GM04503 (cell line): ENCODE measurements at regions not wholly inside any gene's neighbourhood (a gene's known extent, or its start where the extent isn't known, plus 50 kb on each side); places are given as distances from the start of the nearest gene placed in this dataset.
"Not testable (repeated sequence)": the region's sequence is repeated elsewhere in the genome, so short reads cannot be mapped to it uniquely, and the experiment has no call there.

ENCODE experiments used
- DNase-seq: peaks from one replicate; pipeline ENCODE4 v3.0.0-alpha.2; 2012; ENCODE audit warnings: low read depth

DNA sequence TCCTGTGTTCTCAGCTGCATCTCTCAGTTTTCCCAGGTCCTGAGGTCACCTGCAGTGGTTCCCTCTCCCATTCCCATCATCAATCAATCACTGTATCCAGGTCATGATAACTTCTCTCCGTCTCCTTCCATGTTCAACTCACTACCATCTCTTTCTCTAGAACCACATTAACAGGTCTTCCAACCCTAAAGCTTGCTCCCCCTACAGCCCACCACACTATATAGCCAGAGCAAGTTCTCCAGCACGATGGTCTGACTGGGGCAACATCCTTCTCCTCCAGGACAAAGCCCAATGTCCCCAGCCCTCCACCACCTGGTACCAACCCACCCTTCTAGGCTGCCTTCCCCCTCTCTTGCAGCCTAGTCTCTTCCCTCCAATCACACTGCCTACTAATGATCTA lies 241.6 kb downstream of the CDK5RAP2 start:
- DNase-seq = no peak

DNA sequence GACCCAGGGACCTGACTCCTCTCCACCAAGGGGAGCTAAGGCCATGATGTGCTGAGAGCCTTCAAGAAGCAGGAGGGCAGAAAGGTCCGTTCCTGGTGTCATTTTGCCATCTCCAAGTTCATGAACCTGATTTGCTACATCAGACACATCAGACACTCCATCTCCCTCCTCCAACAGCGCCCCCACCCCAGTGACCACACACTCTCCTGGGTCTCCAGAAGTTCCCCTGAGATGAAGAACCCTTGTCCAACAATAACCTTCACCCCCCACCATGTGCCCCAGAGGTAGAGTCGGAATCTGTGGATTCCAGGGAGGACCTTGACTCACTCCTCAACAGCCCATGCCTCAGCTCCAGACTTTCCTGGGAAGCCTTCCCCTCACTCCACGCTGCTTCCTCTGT lies 242.8 kb downstream of the CDK5RAP2 start:
- no peak for DNase-seq

- no peak for DNase-seq
Measured at GRCh38 chr9:120336753-120337090, 243.2 kb downstream of the CDK5RAP2 start.

DNA sequence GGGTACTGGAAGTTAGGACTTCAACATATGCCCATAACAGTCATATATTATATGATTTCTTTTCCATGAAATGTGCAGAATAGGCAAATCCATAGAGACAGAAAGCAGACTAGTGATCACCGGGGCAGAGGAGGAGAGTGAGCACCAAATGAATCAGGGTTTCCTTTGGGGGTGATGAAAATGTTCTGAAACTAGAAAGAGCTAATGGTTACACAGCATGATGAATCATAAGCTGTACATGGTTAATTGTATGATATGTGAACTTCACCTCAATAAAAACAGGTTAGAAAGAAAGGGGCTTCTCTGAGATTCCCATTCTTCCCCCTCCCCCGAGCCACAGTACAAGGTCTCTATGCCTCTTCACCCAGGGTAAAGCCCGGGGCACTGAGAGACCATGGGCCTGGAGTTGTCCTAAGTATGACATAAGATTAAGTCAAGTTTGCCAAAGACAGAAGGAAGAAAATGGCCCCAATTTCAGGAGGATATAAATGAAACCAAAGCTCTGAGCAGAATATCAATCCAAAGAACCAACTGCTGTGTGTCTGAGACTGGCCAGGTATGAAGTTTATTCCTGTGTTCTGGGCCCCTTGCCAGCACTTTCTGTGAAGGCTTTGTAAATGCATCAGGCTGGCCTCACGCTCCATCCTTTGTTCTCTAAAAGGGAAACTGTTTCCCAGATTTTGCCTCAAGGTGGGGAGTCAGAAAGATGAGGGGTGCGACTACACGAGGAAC lies 243.8 kb downstream of the CDK5RAP2 start:
- DNase-seq = no peak

DNA sequence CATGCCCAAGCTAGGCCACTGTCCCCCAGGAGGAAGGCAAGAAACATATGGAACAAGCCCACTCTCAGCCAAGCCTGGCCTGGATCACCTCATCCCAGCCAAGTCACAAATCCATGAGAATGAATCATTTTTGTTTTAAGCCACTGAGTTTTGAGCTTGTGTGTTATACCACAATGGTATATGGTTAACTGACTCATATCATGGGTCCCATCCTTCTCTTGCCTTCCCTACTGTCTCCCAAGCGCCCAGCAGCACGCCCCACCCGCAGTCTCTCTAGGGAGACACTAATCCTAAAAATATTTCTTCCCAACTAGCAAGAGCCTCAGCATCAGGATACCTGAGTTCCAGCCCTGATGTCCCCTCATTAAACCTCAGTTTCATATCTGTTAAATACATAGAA lies 248.1 kb downstream of the CDK5RAP2 start:
- no peak for DNase-seq

- DNase-seq = no peak
Measured at GRCh38 chr9:120330031-120330430, 249.9 kb downstream of the CDK5RAP2 start.

- no peak for DNase-seq
Measured at GRCh38 chr9:120327322-120327721, 252.6 kb downstream of the CDK5RAP2 start.

DNA sequence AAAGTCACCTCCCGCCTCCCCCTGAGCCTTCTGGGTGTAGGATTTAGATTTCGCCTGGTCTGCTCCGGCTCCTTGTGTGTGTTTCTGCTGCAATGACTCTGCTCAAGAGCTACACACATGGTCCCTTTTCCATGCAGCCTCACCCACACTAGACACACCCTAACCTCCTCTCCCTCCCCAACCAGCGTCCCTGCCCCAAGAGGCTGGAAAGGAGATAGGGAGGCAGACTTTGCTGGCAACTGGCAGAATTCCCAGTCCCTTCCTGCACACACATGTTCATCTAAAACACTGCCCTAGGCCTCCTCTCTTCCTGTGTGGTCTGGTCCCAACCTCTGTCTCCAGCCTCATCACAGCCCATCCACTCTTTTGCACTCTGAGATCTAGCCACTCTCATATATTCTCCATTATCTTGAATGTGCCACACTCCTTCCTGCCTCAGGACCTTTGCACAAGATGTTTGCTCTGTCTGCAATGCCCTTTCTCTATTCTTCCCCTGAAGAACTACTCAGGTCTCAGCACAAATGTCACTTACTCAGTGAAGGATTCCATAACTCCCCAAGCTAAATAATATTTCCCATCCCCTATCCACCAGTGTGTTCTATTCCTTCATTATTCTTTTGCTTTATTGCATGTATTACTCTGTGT lies 253.8 kb downstream of the CDK5RAP2 start:
- DNase-seq = no peak

GRCh38 chr9:120324996-120325642 lies 254.8 kb downstream of the CDK5RAP2 start:
- no peak for DNase-seq

DNA sequence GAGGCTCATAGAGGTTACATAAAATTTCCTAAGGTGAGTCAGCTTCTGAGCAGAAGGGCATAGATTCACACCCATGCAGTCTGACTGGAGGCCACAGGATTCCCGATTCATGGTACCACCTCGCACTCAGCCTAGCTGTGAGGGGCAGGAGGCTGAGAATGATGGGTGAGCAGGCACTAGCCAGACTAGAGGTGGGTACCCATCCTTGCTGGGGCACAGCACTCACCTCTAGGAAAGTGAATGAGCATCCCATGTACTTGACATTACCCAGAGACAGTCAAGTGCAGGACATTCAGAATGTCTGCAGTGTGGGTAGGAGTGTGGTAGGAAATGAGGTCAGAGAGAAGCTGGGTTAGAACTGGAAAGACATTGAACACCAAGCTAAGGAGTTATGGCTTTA lies 255.5 kb downstream of the CDK5RAP2 start:
- no peak for DNase-seq

- no peak for DNase-seq
Measured at GRCh38 chr9:120323125-120323524, 256.8 kb downstream of the CDK5RAP2 start.

- DNase-seq = no peak
Measured at GRCh38 chr9:120319452-120319851, 260.5 kb downstream of the CDK5RAP2 start.

GRCh38 chr9:120315154-120315553 lies 264.8 kb downstream of the CDK5RAP2 start:
- no peak for DNase-seq

DNA sequence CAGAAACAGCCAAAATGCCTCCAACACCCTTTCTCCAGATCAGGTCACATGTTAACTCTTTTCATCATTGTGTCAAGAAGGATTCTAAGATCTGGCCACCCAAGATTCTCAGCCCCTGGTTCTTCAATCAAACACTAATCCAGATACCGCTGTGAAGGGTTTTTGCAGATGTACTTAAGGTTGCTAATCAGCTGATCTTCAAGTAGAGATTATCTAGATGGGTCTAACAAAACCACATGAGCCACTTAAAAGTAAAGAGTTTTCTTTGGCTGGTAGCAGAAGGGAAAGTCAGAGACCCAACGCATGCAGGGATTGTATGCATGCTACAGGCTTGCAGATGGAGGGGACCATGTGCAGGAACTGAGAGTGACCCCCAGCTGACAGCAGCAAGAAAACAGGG lies 267.9 kb downstream of the CDK5RAP2 start:
- no peak for DNase-seq

DNA sequence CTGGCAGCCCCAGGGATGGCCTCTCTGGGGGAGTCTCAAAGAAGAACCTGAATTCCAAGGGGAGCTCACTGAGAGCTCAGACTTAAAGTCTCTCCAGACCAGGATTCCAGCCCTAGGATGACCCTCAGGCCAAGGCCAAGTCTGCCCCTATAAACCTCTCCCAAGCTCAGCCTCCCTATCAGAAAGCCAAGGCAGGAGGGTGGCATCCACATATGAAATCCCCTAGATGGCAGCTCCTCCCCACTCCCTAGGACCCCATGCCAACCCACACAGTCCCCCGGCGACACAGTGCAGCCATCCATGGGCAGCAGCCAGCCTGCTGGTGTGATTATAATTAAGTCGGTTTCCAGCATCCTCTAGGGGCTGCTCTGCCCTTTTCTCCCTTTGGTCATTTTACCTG lies 269.9 kb downstream of the CDK5RAP2 start:
- no peak for DNase-seq

DNA sequence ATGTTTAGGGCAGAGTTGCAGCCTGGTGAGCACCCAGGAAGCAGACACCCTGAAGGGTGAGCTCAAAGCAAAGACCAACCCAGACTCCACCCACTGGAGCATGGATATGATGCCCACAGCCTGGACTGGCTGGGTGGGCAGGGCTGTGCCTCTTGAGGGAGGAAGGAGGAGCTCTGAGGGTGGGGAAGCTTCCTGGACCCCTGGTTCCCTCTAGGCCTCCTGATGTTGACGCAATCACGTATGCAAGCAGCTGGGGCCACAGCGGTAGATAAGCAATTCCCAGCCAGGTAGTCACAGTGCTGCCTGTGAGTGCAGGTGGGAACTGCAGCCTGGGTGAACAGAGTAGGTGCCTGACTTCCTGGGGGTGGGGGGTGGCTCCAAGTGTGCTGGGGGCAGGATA lies 271.5 kb downstream of the CDK5RAP2 start:
- DNase-seq = no peak

DNA sequence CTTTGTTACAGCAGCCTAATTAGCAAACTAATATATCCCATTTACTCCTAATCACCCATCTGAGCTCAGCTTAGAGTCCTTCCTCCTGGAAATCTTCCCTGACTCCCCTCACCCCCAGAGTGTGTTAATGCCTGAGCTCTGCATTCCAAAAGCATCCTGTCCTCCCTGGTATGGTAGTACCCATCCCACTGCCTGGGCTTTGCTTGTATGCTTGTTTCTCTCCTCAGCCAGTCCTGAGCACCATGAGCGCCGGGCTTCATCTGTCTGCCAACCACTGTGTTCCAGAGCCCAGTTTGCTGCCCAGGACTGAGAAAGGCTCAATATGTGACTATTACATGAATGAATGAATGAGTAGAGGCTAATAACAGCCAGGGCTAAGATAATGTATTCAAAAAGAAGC lies 272.4 kb downstream of the CDK5RAP2 start:
- no peak for DNase-seq

DNA sequence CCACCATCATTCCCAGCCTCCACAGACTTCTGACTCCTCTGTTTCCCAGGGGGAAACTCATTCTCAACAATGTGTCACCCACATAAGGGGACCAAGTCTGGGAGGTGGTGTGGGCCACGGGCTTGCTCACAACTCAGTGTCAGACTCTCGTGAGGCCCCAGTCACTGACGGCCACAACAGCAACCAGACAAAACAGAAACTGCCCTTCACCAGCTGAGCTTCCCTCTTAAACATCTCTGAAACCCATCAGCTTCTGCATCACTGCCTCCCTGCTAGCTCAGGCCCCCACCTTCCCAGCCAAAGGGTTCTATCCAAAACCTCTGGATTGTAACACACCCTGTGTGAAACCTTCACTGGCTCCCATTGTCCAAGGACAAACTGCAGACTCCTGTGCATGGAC lies 273.4 kb downstream of the CDK5RAP2 start:
- no peak for DNase-seq

- DNase-seq = no peak
Measured at GRCh38 chr9:120306088-120306487, 273.9 kb downstream of the CDK5RAP2 start.

GRCh38 chr9:120304896-120305295 lies 275.1 kb downstream of the CDK5RAP2 start:
- not testable (repeated sequence) for DNase-seq

GRCh38 chr9:120303519-120303918 lies 276.4 kb downstream of the CDK5RAP2 start:
- no peak for DNase-seq

- DNase-seq = no peak
Measured at GRCh38 chr9:120299785-120300184, 280.2 kb downstream of the CDK5RAP2 start.

DNA sequence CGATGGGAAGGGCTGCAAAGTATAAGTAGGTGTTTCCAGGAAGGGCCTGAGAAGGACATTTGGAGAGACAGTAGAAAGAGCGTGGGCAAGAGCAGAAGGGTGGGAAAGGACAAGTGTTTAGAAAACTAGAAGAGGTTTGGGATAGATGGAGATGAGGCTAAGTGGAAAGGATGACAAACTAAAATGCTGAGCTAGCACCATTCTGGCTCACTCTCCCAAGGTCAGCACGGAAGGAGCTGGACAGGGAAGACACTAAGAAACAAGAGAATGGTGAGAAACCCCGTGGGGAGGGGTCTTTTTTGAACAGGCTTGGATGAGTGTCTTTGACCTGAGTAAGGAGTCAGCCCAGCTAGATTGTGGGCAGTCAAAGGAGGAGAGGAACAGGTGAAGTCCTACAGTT lies 286.0 kb downstream of the CDK5RAP2 start:
- DNase-seq = no peak

DNA sequence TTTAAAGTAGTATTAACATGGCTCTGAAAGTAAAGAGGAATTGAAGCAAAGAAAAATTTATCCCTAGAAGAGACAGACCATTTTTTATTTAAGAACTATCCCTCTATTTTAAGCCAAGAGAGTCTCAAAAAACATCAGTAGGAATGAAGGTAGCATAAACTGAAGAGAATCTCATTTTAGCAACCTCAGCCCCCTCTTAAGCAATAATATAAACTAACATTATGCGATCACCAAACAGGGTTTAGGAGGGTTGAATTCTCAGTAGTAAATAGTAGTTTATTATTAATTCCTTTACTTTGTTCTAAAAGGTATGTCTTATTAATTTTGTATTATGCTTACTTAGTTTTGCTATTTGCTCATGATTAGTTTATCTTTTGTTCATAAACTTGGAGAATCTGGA lies 287.4 kb downstream of the CDK5RAP2 start:
- no peak for DNase-seq
